Testis (tissue), 2 donors: ENCODE measurements at regions not wholly inside any gene's neighbourhood (a gene's known extent, or its start where the extent isn't known, plus 50 kb on each side); places are given as distances from the start of the nearest gene placed in this dataset.
"Not testable (repeated sequence)": the region's sequence is repeated elsewhere in the genome, so short reads cannot be mapped to it uniquely, and the experiment has no call there.

Source experiments
- DNase-seq: peaks from one replicate; pipeline ENCODE4 v3.0.0-alpha.2; 2019
- H3K27ac ChIP-seq, 2 donors: fragments of 200-600 bp; sonication (generic); one replicate each; pipeline ENCODE4 v1.5.1; 2019
- H3K27me3 ChIP-seq: fragments of 200-600 bp; sonication (generic); one replicate; pipeline ENCODE4 v1.5.1; 2019
- H3K36me3 ChIP-seq: fragments of 200-600 bp; sonication (generic); one replicate; pipeline ENCODE4 v1.5.1; 2017; ENCODE audit warnings: low read depth; ENCODE audit errors: missing control alignments
- H3K4me1 ChIP-seq: fragments of 200-600 bp; sonication (generic); one replicate; pipeline ENCODE4 v1.5.1; 2019
- H3K4me3 ChIP-seq, 2 donors: fragments of 200-600 bp; sonication (generic); one replicate each; pipeline ENCODE4 v1.5.1; 2017 to 2019
- H3K9me3 ChIP-seq: fragments of 200-600 bp; sonication (generic); one replicate; pipeline ENCODE4 v1.5.1; 2017
- CTCF ChIP-seq, 3 experiments: fragments of 450-650 bp in 2 of 3; fragments of 200-600 bp in 1 of 3; sonication (generic) in 1 of 3; IDR thresholded peaks; one replicate each; pipeline ENCODE4 v1.5.1; 2016 to 2019; ENCODE audit warnings: antibody characterized with exemption in 3 of 3, mild to moderate bottlenecking in 2 of 3, moderate library complexity in 1 of 3
- POLR2A ChIP-seq: fragments of 450-650 bp; IDR thresholded peaks from one replicate; pipeline ENCODE4 v1.6.1; 2017; ENCODE audit warnings: antibody characterized with exemption, mild to moderate bottlenecking, moderate library complexity
- WGBS, 2 donors: methylation state at CpG; one replicate each; pipeline ENCODE4 v1.1.5; 2018; 5-methylcytosine and 5-hydroxymethylcytosine counted together
- intact Hi-C: fragments of 100-400 bp; cut with DNase I; formaldehyde crosslinking; loops from one replicate; pipeline ENCODE4 v1.15.1; 2023; ENCODE audit warnings: low total_unique reads

GRCh38 chr17:27956601-27957445 lies 63.7 kb upstream of the LYRM9 start:
- H3K27me3 ChIP-seq: no peaks in the 10 kb centered on the region
- H3K4me3 ChIP-seq: no peak overlapping the region
- H3K9me3 ChIP-seq: no peaks in the 10 kb centered on the region
- intact Hi-C loops: no loop called here
- 60 to 64% methylated on average over 7 to 13 of the region's 13 CpGs for WGBS, 2 donors
- H3K36me3 ChIP-seq: no peaks in the 10 kb centered on the region
- no peak for TF ChIP-seq POLR2A
- no peak for TF ChIP-seq CTCF (IDR thresholded peaks at IDR 0.05)
- no peak for DNase-seq
- no peaks in the 10 kb centered on the region for H3K4me1 ChIP-seq
- no peak overlapping the region for H3K27ac ChIP-seq

DNA sequence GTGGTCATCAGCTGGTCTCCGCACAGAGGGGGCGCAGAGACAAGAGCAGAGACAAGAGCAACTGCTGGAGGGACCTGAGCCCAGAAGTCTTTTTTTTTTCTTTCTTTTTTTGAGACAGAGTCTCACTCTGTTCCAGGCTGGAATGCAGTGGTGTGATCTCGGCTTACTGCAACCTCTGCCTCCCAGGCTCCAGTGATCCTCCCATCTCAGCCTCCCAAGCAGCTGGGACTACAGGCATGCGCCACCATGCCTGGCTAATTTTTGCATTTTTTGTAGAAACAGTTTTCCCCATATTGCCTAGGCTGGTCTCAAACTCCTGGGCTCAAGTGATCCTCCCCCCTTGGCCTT lies 64.3 kb upstream of the LYRM9 start:
- 58 to 64% methylated on average over 4 of the region's 4 CpGs for WGBS, 2 donors
- H3K4me3 ChIP-seq, intact Hi-C loops, H3K9me3 ChIP-seq, H3K27me3 ChIP-seq, DNase-seq, H3K36me3 ChIP-seq, H3K27ac ChIP-seq, H3K4me1 ChIP-seq: not testable (repeated sequence)

- Histone ChIP-seq H3K9me3 (no peaks in the 10 kb centered on the region), H3K27me3 (no peaks in the 10 kb centered on the region), H3K4me3 (no peak overlapping the region), H3K36me3 (no peaks in the 10 kb centered on the region), H3K27ac (no peak overlapping the region), H3K4me1 (no peaks in the 10 kb centered on the region)
- no peak for DNase-seq
- no peak for TF ChIP-seq POLR2A
- TF ChIP-seq CTCF (IDR thresholded peaks at IDR 0.05): no peak
- 57 to 70% methylated on average over 3 of the region's 3 CpGs for WGBS, 2 donors
- intact Hi-C loops: no loop called here
Observed at GRCh38 chr17:27958708-27959381, 65.7 kb upstream of the LYRM9 start.

DNA sequence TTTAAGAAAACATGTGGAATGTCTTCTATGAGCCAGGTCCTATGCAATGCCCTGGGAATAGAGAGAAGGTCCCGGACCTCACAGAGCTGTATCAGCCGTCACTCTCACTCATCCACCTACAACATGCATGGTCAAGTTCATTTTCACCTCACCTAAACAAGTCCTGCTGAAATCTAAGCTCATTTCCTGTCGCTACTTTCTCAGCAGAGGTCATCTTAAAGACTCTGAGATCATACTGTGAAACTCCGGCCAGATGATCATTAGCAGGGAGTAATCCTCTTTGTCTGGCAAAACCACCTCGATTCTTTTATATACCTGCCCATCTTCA lies 66.2 kb upstream of the LYRM9 start:
- TF ChIP-seq POLR2A: no peak
- TF ChIP-seq CTCF (IDR thresholded peaks at IDR 0.05): no peak
- no peak for DNase-seq
- Histone ChIP-seq H3K36me3 (no peaks in the 10 kb centered on the region), H3K9me3 (no peaks in the 10 kb centered on the region), H3K4me3 (no peak overlapping the region), H3K4me1 (no peaks in the 10 kb centered on the region), H3K27me3 (no peaks in the 10 kb centered on the region), H3K27ac (no peak overlapping the region)
- intact Hi-C loops: no loop called here
- 77 to 80% methylated on average over 5 of the region's 5 CpGs for WGBS, 2 donors

GRCh38 chr17:27960183-27960849 lies 67.2 kb upstream of the LYRM9 start:
- TF ChIP-seq CTCF (IDR thresholded peaks at IDR 0.05) (no peak), POLR2A (no peak)
- Histone ChIP-seq H3K4me3 (no peak overlapping the region), H3K36me3 (no peaks in the 10 kb centered on the region), H3K27ac (no peak overlapping the region), H3K27me3 (no peaks in the 10 kb centered on the region), H3K9me3 (no peaks in the 10 kb centered on the region), H3K4me1 (no peaks in the 10 kb centered on the region)
- intact Hi-C loops: no loop called here
- no peak for DNase-seq
- WGBS, 2 donors: 87 to 88% methylated on average over 6 of the region's 6 CpGs

- H3K4me3 ChIP-seq, H3K9me3 ChIP-seq, intact Hi-C loops, DNase-seq, H3K27me3 ChIP-seq, H3K4me1 ChIP-seq, H3K27ac ChIP-seq, H3K36me3 ChIP-seq: not testable (repeated sequence)
- WGBS, 2 donors: 72 to 78% methylated on average over 3 of the region's 3 CpGs
Observed at GRCh38 chr17:27962581-27962980, 69.4 kb upstream of the LYRM9 start.
